HEK293 (cell line): ENCODE measurements at regions not wholly inside any gene's neighbourhood (a gene's known extent, or its start where the extent isn't known, plus 50 kb on each side); places are given as distances from the start of the nearest gene placed in this dataset.

Experiments
- CTCF ChIA-PET: fragments of 350-600 bp; formaldehyde crosslinking; extraction: SDS; loops from one replicate; lab custom pipeline; 2021; ENCODE audit warnings: antibody characterized with exemption; lab: Yijun Ruan, JAX
- POLR2A ChIA-PET: fragments of 300-600 bp; formaldehyde crosslinking; extraction: SDS; loops from one replicate; lab custom pipeline; 2020; ENCODE audit warnings: antibody characterized with exemption, inconsistent platforms; lab: Yijun Ruan, JAX
- H3K27ac ChIP-seq: fragments of 200-500 bp; sonication (Bioruptor generic); 2 replicates; pipeline ENCODE4 v1.5.1; 2014; ENCODE audit warnings: low read depth, low read length, control low read depth, inconsistent platforms; ENCODE audit errors: extremely low read depth
- H3K36me3 ChIP-seq, 2 experiments: fragments of 200-500 bp in 1 of 2; sonication (Bioruptor generic) in 1 of 2; 1 replicate in 1 of 2; 2 replicates in 1 of 2; pipeline ENCODE4 v1.5.1; 2014 to 2017; ENCODE audit warnings: inconsistent platforms in 2 of 2, low read length in 2 of 2; ENCODE audit not compliant: control insufficient read depth in 2 of 2, insufficient read depth in 1 of 2
- H3K4me1 ChIP-seq: fragments of 200-500 bp; sonication (Bioruptor generic); 2 replicates; pipeline ENCODE4 v1.5.1; 2014; ENCODE audit warnings: mild to moderate bottlenecking, low read length, inconsistent platforms; ENCODE audit not compliant: control insufficient read depth, insufficient read depth
- H3K4me3 ChIP-seq: 2 replicates; pipeline ENCODE4 v1.5.1; 2011; ENCODE audit warnings: low read depth, mild to moderate bottlenecking, control low read depth, low read length, moderate library complexity
- H3K9me3 ChIP-seq: fragments of 200-500 bp; sonication (Bioruptor generic); 2 replicates; pipeline ENCODE4 v1.5.1; 2014; ENCODE audit warnings: low read depth, low read length, inconsistent platforms; ENCODE audit not compliant: control insufficient read depth, insufficient read depth
- BCL11A ChIP-seq: fragments of 450-650 bp; formaldehyde crosslinking; IDR thresholded peaks from 2 replicates; pipeline ENCODE4 v1.5.1; 2016; ENCODE audit warnings: low read depth, missing biosample characterization, missing genetic modification characterization
- FEZF1 ChIP-seq: fragments of 450-650 bp; formaldehyde crosslinking; IDR thresholded peaks from 2 replicates; pipeline ENCODE4 v1.5.1; 2016; ENCODE audit warnings: missing biosample characterization, missing genetic modification characterization
- GLIS2 ChIP-seq: fragments of 450-650 bp; formaldehyde crosslinking; IDR thresholded peaks from 2 replicates; pipeline ENCODE4 v1.5.1; 2016; ENCODE audit warnings: missing biosample characterization, missing genetic modification characterization
- IKZF3 ChIP-seq: fragments of 450-650 bp; IDR thresholded peaks from 2 replicates; pipeline ENCODE4 v1.5.0; 2018; ENCODE audit warnings: missing biosample characterization, mild to moderate bottlenecking, missing genetic modification characterization, moderate library complexity
- KLF9 ChIP-seq: fragments of 450-650 bp; formaldehyde crosslinking; IDR thresholded peaks from 2 replicates; pipeline ENCODE4 v1.5.1; 2016; ENCODE audit warnings: missing biosample characterization, missing genetic modification characterization, low read depth
- PATZ1 ChIP-seq: fragments of 450-650 bp; formaldehyde crosslinking; IDR thresholded peaks from 2 replicates; pipeline ENCODE4 v1.5.1; 2016; ENCODE audit warnings: missing biosample characterization, missing genetic modification characterization
- PRDM1 ChIP-seq: fragments of 450-650 bp; formaldehyde crosslinking; IDR thresholded peaks from 2 replicates; pipeline ENCODE4; 2016; ENCODE audit warnings: missing biosample characterization, missing genetic modification characterization
- PRDM6 ChIP-seq: fragments of 450-650 bp; formaldehyde crosslinking; IDR thresholded peaks from 2 replicates; pipeline ENCODE4 v1.5.1; 2017; ENCODE audit warnings: missing biosample characterization, missing genetic modification characterization
- REST ChIP-seq: fragments of 450-650 bp; formaldehyde crosslinking; IDR thresholded peaks from 2 replicates; pipeline ENCODE4 v1.5.1; 2016; ENCODE audit warnings: missing biosample characterization, missing genetic modification characterization
- TRIM28 ChIP-seq: IDR thresholded peaks from 2 replicates; pipeline ENCODE4 v1.6.1; 2011; ENCODE audit warnings: low read length, control low read depth, borderline replicate concordance
- YY2 ChIP-seq: fragments of 450-650 bp; formaldehyde crosslinking; IDR thresholded peaks from 2 replicates; pipeline ENCODE4 v1.5.1; 2016; ENCODE audit warnings: missing biosample characterization, missing genetic modification characterization
- ZBTB48 ChIP-seq: fragments of 450-650 bp; formaldehyde crosslinking; IDR thresholded peaks from 2 replicates; pipeline ENCODE4 v1.5.1; 2016; ENCODE audit warnings: missing biosample characterization, missing genetic modification characterization
- ZFP37 ChIP-seq: fragments of 450-650 bp; formaldehyde crosslinking; IDR thresholded peaks from 2 replicates; pipeline ENCODE4 v1.5.1; 2016; ENCODE audit warnings: missing biosample characterization, missing genetic modification characterization
- ZIC2 ChIP-seq: fragments of 450-650 bp; formaldehyde crosslinking; IDR thresholded peaks from 2 replicates; pipeline ENCODE4 v1.5.1; 2016; ENCODE audit warnings: missing biosample characterization, missing genetic modification characterization
- ZNF335 ChIP-seq: fragments of 450-650 bp; formaldehyde crosslinking; conservative IDR thresholded peaks from 2 replicates; pipeline ENCODE4 v1.5.1; 2016; ENCODE audit warnings: missing biosample characterization, missing genetic modification characterization
- ZNF341 ChIP-seq: fragments of 450-650 bp; formaldehyde crosslinking; IDR thresholded peaks from 2 replicates; pipeline ENCODE4; 2016; ENCODE audit warnings: low read depth, missing biosample characterization, missing genetic modification characterization
- ZNF366 ChIP-seq: fragments of 450-650 bp; formaldehyde crosslinking; conservative IDR thresholded peaks from 2 replicates; pipeline ENCODE4 v1.5.1; 2016; ENCODE audit warnings: missing biosample characterization, missing genetic modification characterization
- ZNF398 ChIP-seq: fragments of 450-650 bp; formaldehyde crosslinking; IDR thresholded peaks from 2 replicates; pipeline ENCODE4 v1.5.1; 2017; ENCODE audit warnings: missing biosample characterization, missing genetic modification characterization
- ZNF404 ChIP-seq: fragments of 450-650 bp; formaldehyde crosslinking; IDR thresholded peaks from 2 replicates; pipeline ENCODE4 v1.5.1; 2017; ENCODE audit warnings: missing biosample characterization, missing genetic modification characterization
- ZNF416 ChIP-seq: fragments of 450-650 bp; formaldehyde crosslinking; IDR thresholded peaks from 2 replicates; pipeline ENCODE4 v1.5.1; 2016; ENCODE audit warnings: missing biosample characterization, missing genetic modification characterization
- ZNF660 ChIP-seq: fragments of 450-650 bp; IDR thresholded peaks from 2 replicates; pipeline ENCODE4 v1.5.1; 2018; ENCODE audit warnings: missing biosample characterization, mild to moderate bottlenecking, missing genetic modification characterization
- ZNF670 ChIP-seq: fragments of 450-650 bp; formaldehyde crosslinking; IDR thresholded peaks from 2 replicates; pipeline ENCODE4 v1.5.1; 2016; ENCODE audit warnings: missing biosample characterization, missing genetic modification characterization, low read depth
- ZNF76 ChIP-seq: fragments of 450-650 bp; formaldehyde crosslinking; IDR thresholded peaks from 2 replicates; pipeline ENCODE4; 2016; ENCODE audit warnings: low read depth, missing biosample characterization, missing genetic modification characterization, borderline replicate concordance
- ZNF768 ChIP-seq: fragments of 450-650 bp; formaldehyde crosslinking; IDR thresholded peaks from 2 replicates; pipeline ENCODE4 v1.5.1; 2018; ENCODE audit warnings: missing biosample characterization, mild to moderate bottlenecking, missing genetic modification characterization
- ZSCAN30 ChIP-seq: fragments of 450-650 bp; IDR thresholded peaks from 2 replicates; pipeline ENCODE4 v1.5.1; 2018; ENCODE audit warnings: missing biosample characterization, mild to moderate bottlenecking, missing genetic modification characterization, moderate library complexity

- Histone ChIP-seq H3K4me1 (no peaks in the 10 kb centered on the region), H3K36me3 (no peaks in the 10 kb centered on the region), H3K27ac (no peak overlapping the region), H3K9me3 (no peaks in the 10 kb centered on the region), H3K4me3 (no peak overlapping the region)
- peak; percentile 61; the same call in 1 of the 2 replicates for TF ChIP-seq ZNF366 (tag by site-specific recombination)
- no peak for TF ChIP-seq ZNF670 (tag by site-specific recombination)
- TF ChIP-seq ZNF768: no peak
- TF ChIP-seq ZBTB48: no peak
- no peak for TF ChIP-seq PRDM6
- no peak for TF ChIP-seq ZNF416 (tag by site-specific recombination)
- TF ChIP-seq YY2 (tag by site-specific recombination): no peak
- TF ChIP-seq REST: no peak
- ChIA-PET CTCF (interaction anchor here (0.6 kb wide), 1 partner anchor 206 kb away, joined by 3 read pairs; no protein-coding TSS in a partner anchor), POLR2A (no interaction called here)
Observed at GRCh38 chr3:186414735-186415419, 52.8 kb upstream of the DGKG start.

- Histone ChIP-seq H3K36me3 (no peaks in the 10 kb centered on the region), H3K4me3 (peak overlapping the region; percentile 25), H3K4me1 (no peaks in the 10 kb centered on the region), H3K27ac (no peak overlapping the region), H3K9me3 (no peaks in the 10 kb centered on the region)
- POLR2A ChIA-PET: no interaction called here
- CTCF ChIA-PET: no interaction called here
- TF ChIP-seq FEZF1 (tag by site-specific recombination) (peak; percentile 49), ZNF341 (tag by site-specific recombination) (peak; percentile 78), ZNF404 (tag by site-specific recombination) (no peak), ZNF660 (0 out of 2 replicates have a peak, but pooled peaks have one; percentile 50), ZIC2 (tag by site-specific recombination) (peak; percentile 85), PRDM1 (tag by site-specific recombination) (0 out of 2 replicates have a peak, but pooled peaks have one; percentile 10), ZNF76 (tag by site-specific recombination) (no peak), PATZ1 (tag by site-specific recombination) (peak; percentile 48), ZSCAN30 (0 out of 2 replicates have a peak, but pooled peaks have one; percentile 37), GLIS2 (peak; percentile 88), TRIM28 (peak; percentile 47; the same call in 1 of the 2 replicates), ZNF335 (tag by site-specific recombination) (peak; percentile 31; the same call in 1 of the 2 replicates), ZFP37 (tag by site-specific recombination) (peak; percentile 22; the same call in 1 of the 2 replicates), ZNF398 (peak; percentile 64; the same call in 1 of the 2 replicates), IKZF3 (tag by site-specific recombination) (peak; percentile 48; the same call in 1 of the 2 replicates), ZNF366 (tag by site-specific recombination) (0 out of 2 replicates have a peak, but pooled peaks have one; percentile 38), BCL11A (tag by site-specific recombination) (no peak), KLF9 (tag by site-specific recombination) (peak; percentile 18; the same call in 1 of the 2 replicates)
Observed at GRCh38 chr3:186413615-186414415, 51.8 kb upstream of the DGKG start.
